A549 (cell line): ENCODE measurements at regions not wholly inside any gene's neighbourhood (a gene's known extent, or its start where the extent isn't known, plus 50 kb on each side); places are given as distances from the start of the nearest gene placed in this dataset.

ENCODE experiments used
- ATAC-seq, 2 experiments: fragments of 200-7000 bp in 1 of 2; fragments of >200 bp in 1 of 2; cut with Nextera tagmentation in 1 of 2; cut with Tn5 transposase in 1 of 2; 3 replicates each; pipeline versions ENCODE4 v1.8.0 to v1.9.1; 2018 to 2020; ENCODE audit warnings: mild to moderate bottlenecking in 1 of 2, moderate library complexity in 1 of 2
- CTCF ChIA-PET: fragments of 300-600 bp; sonication (Branson Sonifier 250); formaldehyde crosslinking; extraction: SDS; loops from one replicate; lab custom pipeline; 2021; ENCODE audit warnings: antibody characterized with exemption, inconsistent platforms; lab: Yijun Ruan, JAX
- POLR2A ChIA-PET: fragments of 350-600 bp; formaldehyde crosslinking; extraction: SDS; loops from one replicate; lab custom pipeline; 2021; ENCODE audit warnings: antibody characterized with exemption, inconsistent platforms; lab: Yijun Ruan, JAX
- DNase-seq, 2 experiments: peaks; one replicate each; pipeline versions ENCODE4 v3.0.0 to v3.0.0-alpha.2; 2011 to 2016; ENCODE audit warnings: low read depth in 1 of 2, low spot score in 1 of 2
- FAIRE-seq: peaks from 2 replicates; lab custom pipeline; 2011; peaks lifted over from hg19 to GRCh38; lab: Jason Lieb, UNC
- H3K27ac ChIP-seq, 2 experiments: fragments of >200 bp; sonication (Bioruptor Twin); formaldehyde crosslinking; 3 replicates each; pipeline ENCODE4 v1.5.1; 2016 to 2017
- H3K4me1 ChIP-seq: fragments of >200 bp; sonication (Bioruptor Twin); formaldehyde crosslinking; 3 replicates; pipeline ENCODE4 v1.6.1; 2016
- H3K4me2 ChIP-seq: fragments of >200 bp; sonication (Bioruptor Twin); formaldehyde crosslinking; 3 replicates; pipeline ENCODE4 v1.6.1; 2016
- H3K4me3 ChIP-seq: fragments of >200 bp; sonication (Bioruptor Twin); formaldehyde crosslinking; 3 replicates; pipeline ENCODE4 v1.5.1; 2016
- H3K9me3 ChIP-seq: fragments of >200 bp; sonication (Bioruptor Twin); formaldehyde crosslinking; 3 replicates; pipeline ENCODE4 v1.6.1; 2016
- ATOH8 ChIP-seq: fragments of 250-450 bp; sonication (Bioruptor Pico); IDR thresholded peaks from 2 replicates; pipeline ENCODE4 v1.5.0; 2020; ENCODE audit warnings: low read depth, mild to moderate bottlenecking, moderate library complexity
- CBX8 ChIP-seq: fragments of 200-600 bp; sonication (generic); IDR thresholded peaks from 2 replicates; pipeline ENCODE4 v1.6.1; 2016
- CEBPB ChIP-seq, 2 experiments: fragments of >200 bp in 1 of 2; sonication (Bioruptor Twin) in 1 of 2; formaldehyde crosslinking in 1 of 2; IDR thresholded peaks; 2 replicates each; pipeline ENCODE4 v1.6.1; 2012 to 2016
- CHD2 ChIP-seq: fragments of 150-350 bp; IDR thresholded peaks from 2 replicates; pipeline ENCODE4 v1.6.1; 2014; ENCODE audit warnings: low read length; ENCODE audit not compliant: partially characterized antibody
- EHF ChIP-seq: fragments of 250-450 bp; sonication (Bioruptor Pico); IDR thresholded peaks from 2 replicates; pipeline ENCODE4 v1.5.0; 2020; ENCODE audit warnings: mild to moderate bottlenecking
- EP300 ChIP-seq, 2 experiments: fragments of >200 bp; sonication (Bioruptor Twin); formaldehyde crosslinking; IDR thresholded peaks; 2 replicates in 1 of 2; 3 replicates in 1 of 2; pipeline ENCODE4 v1.6.1; 2016 to 2017
- FOSB ChIP-seq: fragments of 250-450 bp; sonication (Bioruptor Pico); IDR thresholded peaks from 2 replicates; pipeline ENCODE4 v1.5.0; 2020; ENCODE audit warnings: mild to moderate bottlenecking, moderate library complexity
- HEYL ChIP-seq: fragments of 250-450 bp; sonication (Bioruptor Pico); IDR thresholded peaks from 2 replicates; pipeline ENCODE4 v1.8.0; 2021; ENCODE audit warnings: mild to moderate bottlenecking, moderate library complexity
- HOXB5 ChIP-seq: fragments of 250-450 bp; sonication (Bioruptor Pico); IDR thresholded peaks from 2 replicates; pipeline ENCODE4 v1.5.0; 2020; ENCODE audit warnings: mild to moderate bottlenecking, moderate library complexity
- MAZ ChIP-seq: fragments of 150-350 bp; IDR thresholded peaks from 2 replicates; pipeline ENCODE4 v1.6.1; 2014; ENCODE audit warnings: antibody characterized with exemption, low read depth, low read length, borderline replicate concordance
- MYC ChIP-seq: IDR thresholded peaks from 2 replicates; pipeline ENCODE4 v1.6.1; 2012; ENCODE audit warnings: mild to moderate bottlenecking, inconsistent platforms, low read length, improper control_type of control experiment, borderline replicate concordance
- POLR2A ChIP-seq: IDR thresholded peaks from 2 replicates; pipeline ENCODE4 v1.6.1; 2012; ENCODE audit warnings: mild to moderate bottlenecking, low read length
- POLR2AphosphoS2 ChIP-seq: conservative IDR thresholded peaks from 2 replicates; pipeline ENCODE4 v1.6.1; 2012; ENCODE audit warnings: low read length, improper control_type of control experiment, inconsistent platforms
- RAD21 ChIP-seq, 2 experiments: fragments of >200 bp in 1 of 2; sonication (Bioruptor Twin) in 1 of 2; formaldehyde crosslinking in 1 of 2; IDR thresholded peaks in 1 of 2; conservative IDR thresholded peaks in 1 of 2; 2 replicates in 1 of 2; 3 replicates in 1 of 2; pipeline ENCODE4 v1.6.1; 2012 to 2018; ENCODE audit warnings: inconsistent platforms in 1 of 2
- RARB ChIP-seq: fragments of 250-450 bp; sonication (Bioruptor Pico); IDR thresholded peaks from 2 replicates; pipeline ENCODE4 v1.8.0; 2021; ENCODE audit warnings: mild to moderate bottlenecking, moderate library complexity
- REST ChIP-seq: fragments of 200-600 bp; sonication (generic); IDR thresholded peaks from 2 replicates; pipeline ENCODE4 v1.6.1; 2016; ENCODE audit warnings: antibody characterized with exemption, mild to moderate bottlenecking, moderate library complexity
- SMC3 ChIP-seq: fragments of >200 bp; sonication (Bioruptor Twin); formaldehyde crosslinking; IDR thresholded peaks from 3 replicates; pipeline ENCODE4 v1.6.1; 2018; ENCODE audit warnings: inconsistent platforms
- TFCP2L1 ChIP-seq: fragments of 250-450 bp; sonication (Bioruptor Pico); IDR thresholded peaks from 2 replicates; pipeline ENCODE4 v1.5.0; 2021; ENCODE audit warnings: mild to moderate bottlenecking
- USF2 ChIP-seq: fragments of 450-650 bp; IDR thresholded peaks from 2 replicates; pipeline ENCODE4 v1.6.1; 2014; ENCODE audit warnings: antibody characterized with exemption
- ZSCAN20 ChIP-seq: fragments of 250-450 bp; sonication (Bioruptor Pico); IDR thresholded peaks from 2 replicates; pipeline ENCODE4 v1.8.0; 2022; ENCODE audit warnings: mild to moderate bottlenecking, moderate library complexity
- WGBS: methylation state at CpG from one replicate; pipeline ENCODE4 v1.1.6; 2017; ENCODE audit errors: missing lambda C conversion rate; 5-methylcytosine and 5-hydroxymethylcytosine counted together
- TF ChIP-seq, protein P1 (sequence below): fragments of 250-450 bp; sonication (Bioruptor Pico); IDR thresholded peaks from 2 replicates; pipeline ENCODE4 v1.5.0; 2021; ENCODE audit warnings: mild to moderate bottlenecking, moderate library complexity, borderline replicate concordance
- TF ChIP-seq, protein P2 (sequence below): fragments of >200 bp; sonication (Bioruptor Twin); formaldehyde crosslinking; IDR thresholded peaks from 3 replicates; pipeline ENCODE4 v1.5.1; 2016
- TF ChIP-seq, protein P3 (sequence below): IDR thresholded peaks from 2 replicates; pipeline ENCODE4 v1.6.1; 2012

DNA sequence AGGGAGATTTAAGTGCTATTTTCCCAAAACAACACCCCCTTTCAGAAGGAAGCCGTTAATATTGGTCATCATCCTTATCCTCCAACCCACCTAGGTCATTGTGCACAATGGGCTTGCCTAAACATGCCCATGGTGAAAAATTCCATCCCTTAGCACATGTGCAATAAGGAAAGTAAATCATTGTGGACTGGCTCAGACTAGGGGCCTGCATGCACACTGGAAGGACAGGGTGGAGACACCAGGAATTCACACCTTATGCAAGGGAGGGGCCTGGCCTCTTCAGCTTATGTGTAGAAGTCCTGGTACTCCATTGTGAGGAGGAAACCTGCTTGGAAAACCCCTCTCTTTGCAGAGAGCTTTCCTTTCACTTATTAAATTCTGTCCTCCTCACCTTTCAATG, 311.4 kb upstream of the NDST4 start:
- no peak for TF ChIP-seq REST
- no peak for TF ChIP-seq CHD2
- TF ChIP-seq, protein P1, sequence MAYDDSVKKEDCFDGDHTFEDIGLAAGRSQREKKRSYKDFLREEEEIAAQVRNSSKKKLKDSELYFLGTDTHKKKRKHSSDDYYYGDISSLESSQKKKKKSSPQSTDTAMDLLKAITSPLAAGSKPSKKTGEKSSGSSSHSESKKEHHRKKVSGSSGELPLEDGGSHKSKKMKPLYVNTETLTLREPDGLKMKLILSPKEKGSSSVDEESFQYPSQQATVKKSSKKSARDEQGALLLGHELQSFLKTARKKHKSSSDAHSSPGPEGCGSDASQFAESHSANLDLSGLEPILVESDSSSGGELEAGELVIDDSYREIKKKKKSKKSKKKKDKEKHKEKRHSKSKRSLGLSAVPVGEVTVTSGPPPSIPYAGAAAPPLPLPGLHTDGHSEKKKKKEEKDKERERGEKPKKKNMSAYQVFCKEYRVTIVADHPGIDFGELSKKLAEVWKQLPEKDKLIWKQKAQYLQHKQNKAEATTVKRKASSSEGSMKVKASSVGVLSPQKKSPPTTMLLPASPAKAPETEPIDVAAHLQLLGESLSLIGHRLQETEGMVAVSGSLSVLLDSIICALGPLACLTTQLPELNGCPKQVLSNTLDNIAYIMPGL (CRISPR knock-in tag) = no peak
- TF ChIP-seq HOXB5 = no peak
- no peak for TF ChIP-seq EHF (CRISPR knock-in tag)
- TF ChIP-seq ZSCAN20 (CRISPR knock-in tag) = no peak
- TF ChIP-seq, protein P2, sequence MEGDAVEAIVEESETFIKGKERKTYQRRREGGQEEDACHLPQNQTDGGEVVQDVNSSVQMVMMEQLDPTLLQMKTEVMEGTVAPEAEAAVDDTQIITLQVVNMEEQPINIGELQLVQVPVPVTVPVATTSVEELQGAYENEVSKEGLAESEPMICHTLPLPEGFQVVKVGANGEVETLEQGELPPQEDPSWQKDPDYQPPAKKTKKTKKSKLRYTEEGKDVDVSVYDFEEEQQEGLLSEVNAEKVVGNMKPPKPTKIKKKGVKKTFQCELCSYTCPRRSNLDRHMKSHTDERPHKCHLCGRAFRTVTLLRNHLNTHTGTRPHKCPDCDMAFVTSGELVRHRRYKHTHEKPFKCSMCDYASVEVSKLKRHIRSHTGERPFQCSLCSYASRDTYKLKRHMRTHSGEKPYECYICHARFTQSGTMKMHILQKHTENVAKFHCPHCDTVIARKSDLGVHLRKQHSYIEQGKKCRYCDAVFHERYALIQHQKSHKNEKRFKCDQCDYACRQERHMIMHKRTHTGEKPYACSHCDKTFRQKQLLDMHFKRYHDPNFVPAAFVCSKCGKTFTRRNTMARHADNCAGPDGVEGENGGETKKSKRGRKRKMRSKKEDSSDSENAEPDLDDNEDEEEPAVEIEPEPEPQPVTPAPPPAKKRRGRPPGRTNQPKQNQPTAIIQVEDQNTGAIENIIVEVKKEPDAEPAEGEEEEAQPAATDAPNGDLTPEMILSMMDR = no peak
- no peak for TF ChIP-seq RAD21 (conservative IDR thresholded peaks at IDR 0.05 in 1 of 2, IDR thresholded peaks at IDR 0.05 in 1 of 2)
- no peak for TF ChIP-seq TFCP2L1 (CRISPR knock-in tag)
- TF ChIP-seq EP300 (IDR thresholded peaks at IDR 0.05) = no peak
- no peak for TF ChIP-seq CBX8
- no peak for TF ChIP-seq SMC3
- TF ChIP-seq CEBPB (IDR thresholded peaks at IDR 0.05) = no peak
- TF ChIP-seq POLR2A = no peak
- no peak for TF ChIP-seq RARB (CRISPR knock-in tag)
- TF ChIP-seq POLR2AphosphoS2 = no peak
- TF ChIP-seq, protein P3, sequence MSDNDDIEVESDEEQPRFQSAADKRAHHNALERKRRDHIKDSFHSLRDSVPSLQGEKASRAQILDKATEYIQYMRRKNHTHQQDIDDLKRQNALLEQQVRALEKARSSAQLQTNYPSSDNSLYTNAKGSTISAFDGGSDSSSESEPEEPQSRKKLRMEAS = no peak
- no peak for TF ChIP-seq MYC
- H3K4me3 ChIP-seq = no peak overlapping the region
- H3K27ac ChIP-seq = no peak overlapping the region
- ChIA-PET POLR2A (no interaction called here), CTCF (no interaction called here)
- no peaks in the 10 kb centered on the region for H3K9me3 ChIP-seq
- H3K4me1 ChIP-seq = no peaks in the 10 kb centered on the region
- no peak for ATAC-seq
- H3K4me2 ChIP-seq = no peak overlapping the region
- DNase-seq = no peak
- FAIRE-seq = no peak
- 0% methylated on average over 1 of the region's 1 CpG for WGBS

GRCh38 chr4:115418635-115419396, 305.4 kb upstream of the NDST4 start:
- WGBS = 14% methylated on average over 8 of the region's 8 CpGs
- H3K9me3 ChIP-seq = no peaks in the 10 kb centered on the region
- no peak for DNase-seq
- no peaks in the 10 kb centered on the region for H3K4me1 ChIP-seq
- no peak overlapping the region for H3K4me2 ChIP-seq
- ChIA-PET CTCF (no interaction called here), POLR2A (no interaction called here)
- H3K27ac ChIP-seq = no peak overlapping the region
- TF ChIP-seq HEYL (no peak), FOSB (no peak), USF2 (no peak), SMC3 (no peak), TFCP2L1 (CRISPR knock-in tag) (no peak), MAZ (no peak), ATOH8 (no peak), POLR2AphosphoS2 (no peak)
- TF ChIP-seq, all 56 proteins: peak for 0
- no peak for ATAC-seq
- no peak overlapping the region for H3K4me3 ChIP-seq
- FAIRE-seq = no peak
